Lower lobe of right lung (tissue), 2 donors: ENCODE measurements at regions not wholly inside any gene's neighbourhood (a gene's known extent, or its start where the extent isn't known, plus 50 kb on each side); places are given as distances from the start of the nearest gene placed in this dataset.

Experiments used
- ATAC-seq, 2 donors: fragments of 200-7000 bp; cut with Tn5 transposase; one replicate each; pipeline ENCODE4 v1.9.1; 2020 to 2022; ENCODE audit warnings: mild to moderate bottlenecking in 2 of 2, moderate library complexity in 2 of 2
- DNase-seq: peaks from one replicate; pipeline ENCODE4 v3.0.0-alpha.2; 2020
- H3K27ac ChIP-seq: fragments of 200-600 bp; one replicate; pipeline ENCODE4 v1.8.0; 2022
- H3K27me3 ChIP-seq: fragments of 200-600 bp; one replicate; pipeline ENCODE4 v1.8.0; 2022; ENCODE audit warnings: low read depth
- H3K36me3 ChIP-seq: fragments of 200-600 bp; one replicate; pipeline ENCODE4 v1.8.0; 2022; ENCODE audit warnings: mild to moderate bottlenecking
- H3K4me1 ChIP-seq: fragments of 200-600 bp; one replicate; pipeline ENCODE4 v1.8.0; 2022
- H3K4me3 ChIP-seq: fragments of 200-600 bp; one replicate; pipeline ENCODE4 v1.8.0; 2022; ENCODE audit warnings: mild to moderate bottlenecking
- H3K9me3 ChIP-seq: fragments of 200-600 bp; one replicate; pipeline ENCODE4 v1.8.0; 2022
- CTCF ChIP-seq: fragments of 200-600 bp; IDR thresholded peaks from one replicate; pipeline ENCODE4 v1.8.0; 2022; ENCODE audit warnings: antibody characterized with exemption, mild to moderate bottlenecking
- intact Hi-C: fragments of 100-400 bp; cut with DNase I; formaldehyde crosslinking; loops from one replicate; pipeline ENCODE4 v1.11.0; 2022
- donor health status: DM: no; HTN: yes; CAD: no; lungs with severe emphysema.

- TF ChIP-seq CTCF, result no peak
- intact Hi-C loops, result no loop called here
- Histone ChIP-seq H3K27ac (no peak overlapping the region), H3K4me3 (no peak overlapping the region), H3K9me3 (no peaks in the 10 kb centered on the region), H3K27me3 (no peaks in the 10 kb centered on the region), H3K4me1 (no peaks in the 10 kb centered on the region), H3K36me3 (no peaks in the 10 kb centered on the region)
- ATAC-seq (no peak), DNase-seq (no peak)
Observed at GRCh38 chr2:146844226-146844990, 1000.4 kb upstream of the ACVR2A start.

GRCh38 chr2:146837857-146838256 is 1007.0 kb upstream of the ACVR2A start:
- Histone ChIP-seq H3K27ac (no peak overlapping the region), H3K36me3 (no peaks in the 10 kb centered on the region), H3K4me1 (no peaks in the 10 kb centered on the region), H3K9me3 (no peaks in the 10 kb centered on the region), H3K27me3 (no peaks in the 10 kb centered on the region), H3K4me3 (no peak overlapping the region)
- TF ChIP-seq CTCF, result no peak
- DNase-seq, result no peak
- intact Hi-C loops, result no loop called here
- ATAC-seq, result no peak

- Histone ChIP-seq H3K4me1 (no peaks in the 10 kb centered on the region), H3K36me3 (no peaks in the 10 kb centered on the region), H3K27me3 (no peaks in the 10 kb centered on the region), H3K27ac (no peak overlapping the region), H3K9me3 (no peaks in the 10 kb centered on the region), H3K4me3 (no peak overlapping the region)
- ATAC-seq (no peak), DNase-seq (no peak)
- intact Hi-C loops, result no loop called here
- TF ChIP-seq CTCF, result no peak
Observed at GRCh38 chr2:146826388-146826787, 1018.4 kb upstream of the ACVR2A start.

GRCh38 chr2:146821836-146822316 is 1023.0 kb upstream of the ACVR2A start:
- ATAC-seq (no peak), DNase-seq (no peak)
- Histone ChIP-seq H3K4me1 (no peaks in the 10 kb centered on the region), H3K36me3 (no peaks in the 10 kb centered on the region), H3K4me3 (no peak overlapping the region), H3K27me3 (no peaks in the 10 kb centered on the region), H3K27ac (no peak overlapping the region), H3K9me3 (no peaks in the 10 kb centered on the region)
- TF ChIP-seq CTCF, result no peak
- intact Hi-C loops, result no loop called here

GRCh38 chr2:146820672-146821071 is 1024.2 kb upstream of the ACVR2A start:
- Histone ChIP-seq H3K27ac (no peak overlapping the region), H3K9me3 (no peaks in the 10 kb centered on the region), H3K4me1 (no peaks in the 10 kb centered on the region), H3K36me3 (no peaks in the 10 kb centered on the region), H3K27me3 (no peaks in the 10 kb centered on the region), H3K4me3 (no peak overlapping the region)
- intact Hi-C loops, result no loop called here
- no peak for ATAC-seq
- DNase-seq, result no peak
- no peak for TF ChIP-seq CTCF
